Amniotic epithelial cell (primary cell): ENCODE measurements at regions not wholly inside any gene's neighbourhood (a gene's known extent, or its start where the extent isn't known, plus 50 kb on each side); places are given as distances from the start of the nearest gene placed in this dataset.
"Not testable (repeated sequence)": the region's sequence is repeated elsewhere in the genome, so short reads cannot be mapped to it uniquely, and the experiment has no call there.

Experiments
- DNase-seq: peaks from one replicate; pipeline ENCODE4 v3.0.0-alpha.2; 2010; ENCODE audit warnings: low read depth

DNA sequence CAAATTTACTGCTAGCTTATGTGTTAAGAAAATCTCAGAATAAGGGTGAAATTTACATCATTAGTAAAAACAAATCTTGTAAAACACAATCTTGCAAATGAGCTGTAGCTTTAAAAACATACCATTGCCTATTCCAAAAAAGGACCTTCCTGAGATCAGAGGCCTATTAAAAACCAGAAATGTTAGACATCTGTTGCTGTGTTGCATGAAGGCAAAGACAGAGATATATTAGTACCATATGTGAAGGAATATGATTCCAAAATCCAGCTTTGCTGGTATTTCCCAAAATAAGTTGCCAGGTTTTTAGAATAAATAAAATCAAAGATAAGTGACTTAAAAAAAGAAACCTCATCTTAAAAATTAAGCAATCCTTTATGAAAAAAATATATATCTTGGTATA is 504.1 kb upstream of the CDIN1 start:
- no peak for DNase-seq

DNA sequence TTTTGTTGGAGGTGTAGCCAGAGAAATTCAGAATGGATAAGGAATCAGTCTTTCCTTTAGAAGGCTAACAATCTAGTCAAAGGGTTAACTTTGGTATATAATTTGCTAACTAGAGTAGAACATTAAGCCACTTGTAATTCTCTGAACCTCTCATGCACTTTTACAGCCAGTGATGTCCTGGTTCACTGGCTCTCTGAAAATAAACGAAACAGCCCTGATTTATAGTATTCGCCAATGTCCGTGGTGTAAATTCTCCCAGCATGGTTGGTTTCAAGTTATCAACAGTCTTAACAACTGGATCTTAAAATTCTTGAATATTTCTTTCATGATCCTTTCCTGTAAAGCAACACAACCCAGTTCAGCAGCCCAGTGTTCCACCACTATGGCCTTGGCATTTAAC is 500.4 kb upstream of the CDIN1 start:
- no peak for DNase-seq

DNA sequence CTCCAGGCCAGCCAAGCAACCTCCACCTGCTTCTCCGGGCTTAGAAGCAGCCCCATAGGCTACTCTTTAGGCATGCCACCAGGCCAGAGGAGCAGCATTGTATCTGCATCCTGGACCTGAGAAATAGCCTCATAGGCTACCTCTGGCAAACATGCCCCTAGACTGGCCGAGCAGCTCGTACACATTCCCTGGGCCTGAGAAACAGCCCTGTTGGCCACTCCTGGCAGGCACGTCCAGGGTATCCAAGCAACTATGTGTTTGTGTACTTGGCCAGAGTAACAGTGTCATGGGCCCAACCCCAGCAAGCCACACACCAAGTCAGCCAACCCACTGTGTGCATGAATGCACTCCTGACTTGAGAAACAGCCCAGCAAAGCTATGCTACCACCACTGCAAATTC is 498.7 kb upstream of the CDIN1 start:
- no peak for DNase-seq

DNA sequence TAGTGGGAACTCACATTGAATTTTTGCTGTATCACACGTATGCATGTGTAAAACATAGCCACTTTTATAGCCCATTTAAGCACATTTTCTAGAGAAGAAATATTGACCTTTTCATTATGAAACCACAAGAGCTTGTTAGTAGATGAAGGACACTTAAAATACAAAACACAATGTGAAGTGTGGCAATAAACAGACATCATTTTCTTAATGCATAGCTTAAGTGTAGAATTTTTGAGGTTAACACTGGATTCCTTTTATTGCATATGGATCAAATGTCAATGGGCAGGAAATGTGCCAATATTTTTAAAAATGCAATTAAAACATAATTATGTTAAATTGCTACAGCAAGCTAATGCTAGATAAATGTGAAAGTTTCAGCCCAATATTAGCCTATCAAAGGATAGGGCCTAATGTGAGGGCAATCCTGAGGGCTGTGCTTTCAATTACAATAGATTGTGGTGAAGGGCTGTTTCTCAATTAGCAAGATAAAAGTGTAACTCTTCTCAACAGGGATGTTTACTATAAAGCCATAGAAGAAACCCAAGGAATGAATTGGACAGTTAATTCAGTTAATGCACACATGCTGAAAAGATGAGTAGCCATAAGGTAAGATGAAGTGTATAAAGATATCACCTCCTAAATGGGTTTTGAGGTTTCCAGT is 489.0 kb upstream of the CDIN1 start:
- no peak for DNase-seq

DNA sequence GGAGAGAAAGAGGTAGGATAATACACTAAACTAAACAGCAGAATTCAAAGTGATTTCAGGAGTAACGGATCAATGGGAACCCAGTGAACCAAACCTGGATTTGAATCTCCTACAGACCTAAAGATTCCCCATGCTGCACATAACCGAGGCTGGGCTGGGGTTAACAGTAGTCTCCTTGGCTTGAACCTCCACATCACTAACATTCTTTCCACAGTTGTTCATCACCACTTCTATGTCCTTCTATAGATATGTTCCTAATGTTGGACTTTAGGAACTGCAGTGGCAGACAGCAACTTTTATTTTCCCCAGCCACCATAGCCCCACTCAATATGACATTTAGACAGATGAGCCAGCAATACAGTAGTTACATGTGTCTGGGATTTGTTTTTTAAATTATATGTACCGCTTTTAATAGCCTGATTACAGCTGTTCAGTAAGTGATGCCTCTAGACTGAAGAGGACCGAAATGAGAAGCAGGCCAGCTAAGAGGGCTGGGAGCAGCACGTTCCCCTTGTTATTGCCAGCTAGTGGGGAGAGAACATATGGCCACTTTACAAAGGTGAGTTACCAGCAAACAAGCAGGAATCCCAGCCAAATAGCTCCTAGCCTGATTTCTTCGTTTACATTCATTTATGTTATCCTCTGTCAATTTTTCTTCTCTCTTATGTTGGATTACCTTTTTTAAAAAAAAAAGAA is 472.6 kb upstream of the CDIN1 start:
- DNase-seq: peak; percentile 26

DNA sequence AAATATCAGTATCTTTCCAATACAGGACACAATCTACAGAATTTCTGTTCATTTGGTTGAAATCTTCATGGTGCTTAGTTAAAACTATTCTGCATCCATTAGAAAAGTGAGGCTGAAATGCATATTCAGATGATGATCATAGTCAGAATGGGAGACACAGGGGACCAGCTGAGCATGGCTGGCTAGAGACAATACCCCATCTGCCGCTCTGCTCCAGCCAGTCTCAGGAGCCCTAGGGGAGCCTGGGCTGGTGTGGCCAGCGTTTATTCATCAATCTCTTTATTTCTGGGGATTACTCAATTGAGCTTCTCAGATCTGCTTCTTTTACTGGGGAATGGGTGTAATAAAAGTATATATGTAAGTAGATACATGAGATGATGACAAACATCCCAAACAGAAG is 470.9 kb upstream of the CDIN1 start:
- DNase-seq: no peak

DNA sequence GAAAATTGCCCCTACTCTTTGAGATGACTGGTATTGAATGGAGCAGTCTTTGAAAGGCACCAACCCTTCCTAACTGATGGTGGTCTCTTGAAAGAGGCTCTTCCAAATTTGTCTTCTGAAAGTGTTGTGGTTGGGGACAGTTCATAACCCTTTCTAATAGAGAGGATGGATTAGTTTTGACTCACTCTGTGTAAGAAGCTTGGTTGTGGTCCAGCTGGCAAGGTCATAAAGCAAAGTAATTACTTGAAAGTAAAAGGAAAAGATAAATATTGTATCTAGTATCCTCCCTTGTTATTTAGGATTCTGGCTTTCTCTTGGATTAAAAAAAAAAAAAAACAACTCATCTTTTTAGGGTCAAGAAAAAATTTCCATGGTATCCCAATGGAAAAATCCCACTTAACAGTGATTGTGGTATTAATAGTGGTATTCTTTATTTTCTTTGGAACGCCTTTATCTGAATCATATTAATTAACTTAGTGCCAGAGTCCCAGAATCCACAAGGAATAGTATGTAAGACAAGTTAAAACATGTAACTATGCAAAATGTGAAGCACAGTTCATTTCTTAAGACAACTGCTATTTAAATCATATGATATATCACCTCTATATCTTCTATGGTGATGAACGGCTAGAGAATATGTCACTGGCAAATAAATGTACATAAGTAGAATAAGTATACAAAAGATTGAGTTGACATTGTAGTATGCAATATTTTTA is 469.3 kb upstream of the CDIN1 start:
- DNase-seq: peak; percentile 48

DNA sequence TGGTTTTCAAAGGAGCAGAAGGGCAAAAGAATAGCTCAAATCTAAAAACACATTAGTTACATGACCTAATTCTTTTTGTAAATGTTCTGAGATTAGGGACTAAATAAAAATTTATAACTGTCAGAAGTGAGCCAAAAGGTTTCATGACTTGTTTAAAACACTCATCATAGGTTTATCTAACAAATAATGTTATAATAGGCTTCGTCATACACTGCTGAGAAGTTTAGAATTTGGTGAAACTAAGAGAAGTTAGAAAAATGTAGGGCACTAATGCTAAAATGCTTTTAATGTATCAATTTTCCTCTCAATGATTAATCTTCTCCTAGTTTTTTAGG is 468.8 kb upstream of the CDIN1 start:
- DNase-seq: peak; percentile 31

DNA sequence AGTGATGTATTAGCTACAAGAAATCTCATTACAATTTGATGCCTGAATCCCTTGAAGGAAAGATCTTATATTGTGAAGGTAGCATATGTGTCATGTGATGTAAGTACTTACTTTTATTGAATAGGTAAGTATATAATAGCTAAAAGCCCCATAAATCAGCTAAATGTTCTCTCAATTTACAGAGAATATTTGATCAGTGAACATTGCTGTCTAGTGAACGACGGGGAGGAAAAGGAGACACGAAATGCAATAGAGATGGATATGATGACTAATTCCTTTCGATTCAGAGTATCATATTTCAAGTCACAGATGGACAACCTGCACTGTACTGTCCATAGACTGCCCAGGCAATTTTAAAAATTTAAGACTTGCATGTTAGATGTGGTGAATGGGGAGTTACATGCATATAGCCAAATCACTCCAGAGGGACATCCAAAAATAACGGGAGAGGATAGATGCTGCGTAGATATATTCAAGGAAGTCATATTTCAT is 462.1 kb upstream of the CDIN1 start:
- no peak for DNase-seq

DNA sequence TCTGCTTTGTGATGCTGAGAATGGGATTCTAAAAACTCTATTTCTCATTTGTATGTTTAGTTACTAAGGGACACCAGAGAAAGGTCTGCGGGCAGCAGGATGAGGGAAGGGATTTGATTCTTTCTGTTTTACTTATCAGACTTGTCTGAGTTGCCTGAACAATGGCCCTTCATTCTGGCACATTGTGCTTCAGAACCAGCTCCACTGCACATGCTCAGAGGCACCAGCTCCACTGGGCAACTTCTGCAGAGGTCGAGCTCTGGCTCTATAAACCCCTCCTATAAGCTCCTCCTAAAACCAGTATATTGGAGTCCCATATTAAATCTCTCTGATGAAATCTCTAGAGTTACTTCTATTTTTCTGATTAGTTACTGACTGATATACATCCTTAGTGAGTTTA is 453.2 kb upstream of the CDIN1 start:
- no peak for DNase-seq

DNA sequence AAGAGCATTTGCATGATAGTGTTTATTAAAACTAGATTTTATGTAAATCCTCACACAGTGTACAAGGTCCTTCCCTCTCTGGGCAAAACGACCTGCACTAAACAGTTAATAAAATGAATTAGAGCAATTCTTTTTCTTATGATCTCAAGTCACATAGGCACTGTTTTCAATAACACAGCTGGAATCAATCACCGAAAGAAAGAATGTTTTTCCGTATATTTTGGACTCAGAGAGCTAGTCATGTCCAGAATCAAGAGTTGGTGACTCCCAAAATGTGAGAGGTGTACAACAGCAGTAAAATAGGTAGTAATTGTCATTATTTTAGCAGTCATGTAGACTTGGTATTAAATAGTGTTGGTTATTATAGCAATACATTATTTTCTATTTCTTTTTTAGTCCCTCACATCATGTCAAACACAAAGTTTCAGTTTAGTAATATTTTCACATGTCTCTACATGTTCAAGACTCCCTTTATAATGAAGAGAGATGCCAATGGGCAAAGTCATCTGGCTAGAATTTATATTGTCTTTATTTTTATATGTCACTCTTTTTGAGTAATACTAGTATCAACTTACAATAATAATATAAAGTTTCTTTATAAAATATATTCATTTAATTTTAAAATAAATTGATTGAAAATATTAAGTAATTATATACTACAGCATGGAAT is 448.6 kb upstream of the CDIN1 start:
- DNase-seq: no peak

DNA sequence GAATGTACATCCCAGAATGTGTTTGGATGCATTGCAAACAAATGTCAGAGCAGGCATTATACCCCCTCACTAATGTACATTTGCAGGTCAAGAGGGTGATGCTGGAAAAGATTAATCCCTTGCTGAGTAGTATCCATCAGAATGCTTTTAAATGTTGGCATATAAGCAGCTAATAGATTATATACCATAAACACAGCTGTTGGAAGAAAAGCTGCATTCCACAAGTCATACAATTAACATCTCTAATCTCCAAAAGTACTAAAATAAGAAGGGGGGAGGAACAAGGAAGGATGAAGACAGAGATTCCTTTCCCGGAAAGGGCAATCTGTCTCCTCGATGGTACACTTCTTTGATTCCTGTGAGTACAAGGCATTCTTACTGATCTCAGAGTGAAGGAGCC is 445.7 kb upstream of the CDIN1 start:
- DNase-seq: peak; percentile 20

DNA sequence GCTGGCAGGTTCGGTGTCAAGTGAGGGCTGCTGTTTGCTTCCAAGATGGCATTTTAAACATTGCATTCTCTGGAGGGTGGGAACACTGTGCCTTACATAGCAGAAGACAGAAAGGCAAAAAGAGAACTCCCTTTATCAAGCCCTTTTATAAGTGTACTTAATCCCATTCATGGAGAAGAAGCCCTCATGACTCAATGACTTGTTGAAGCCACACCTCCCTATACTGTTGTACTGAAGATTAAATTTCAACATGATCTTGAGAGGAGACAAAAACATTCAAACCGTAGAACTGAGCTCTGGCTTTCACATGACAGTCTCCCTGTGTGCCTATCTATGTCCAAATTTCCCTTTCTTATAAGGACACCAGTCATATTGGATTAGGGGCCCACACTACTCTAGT is 443.4 kb upstream of the CDIN1 start:
- no peak for DNase-seq

DNA sequence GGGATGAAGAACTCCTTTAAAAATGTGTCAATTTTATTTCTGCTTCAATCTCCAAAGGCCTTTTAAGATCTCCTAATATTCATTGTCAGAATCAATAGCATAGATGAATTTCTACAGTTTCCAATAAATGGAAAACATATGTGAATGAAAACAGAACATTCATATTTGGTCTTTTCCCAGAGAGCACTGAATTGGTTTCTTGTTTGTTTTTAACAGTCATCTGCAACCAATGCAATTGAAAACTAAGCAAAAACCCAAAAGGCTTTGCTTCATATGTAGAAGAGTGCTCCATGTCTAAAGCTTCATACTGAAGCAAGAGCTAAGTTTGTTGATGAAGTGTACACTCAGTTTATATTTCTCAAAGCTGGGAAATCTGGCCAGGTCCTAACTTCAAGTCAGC is 426.5 kb upstream of the CDIN1 start:
- no peak for DNase-seq

DNA sequence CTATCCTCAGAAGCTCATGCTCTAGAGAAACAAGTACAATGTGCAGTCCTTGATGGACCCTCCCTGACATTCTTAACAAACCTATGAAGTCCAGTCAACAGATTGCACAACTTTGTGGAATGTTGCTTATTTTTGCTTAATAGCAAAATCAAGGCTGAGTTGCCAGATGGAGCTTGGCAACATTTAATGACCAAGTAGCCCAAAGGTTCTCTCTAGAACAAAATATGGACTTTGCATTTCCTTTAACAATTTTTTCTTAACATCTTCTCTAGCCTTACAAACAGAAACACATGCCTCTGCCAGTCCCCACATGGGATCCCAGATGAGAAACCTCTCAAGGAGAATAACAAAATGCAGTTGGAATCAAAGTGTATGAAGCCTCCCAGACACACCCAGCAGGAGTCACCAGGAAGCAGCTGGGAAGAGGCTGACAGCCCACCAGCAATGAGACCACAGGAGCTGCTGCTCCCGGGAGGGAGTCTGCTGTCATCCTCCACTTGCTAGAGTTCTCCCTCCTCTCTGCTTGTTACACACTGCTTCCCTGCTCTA is 422.5 kb upstream of the CDIN1 start:
- peak; percentile 93 for DNase-seq

DNA sequence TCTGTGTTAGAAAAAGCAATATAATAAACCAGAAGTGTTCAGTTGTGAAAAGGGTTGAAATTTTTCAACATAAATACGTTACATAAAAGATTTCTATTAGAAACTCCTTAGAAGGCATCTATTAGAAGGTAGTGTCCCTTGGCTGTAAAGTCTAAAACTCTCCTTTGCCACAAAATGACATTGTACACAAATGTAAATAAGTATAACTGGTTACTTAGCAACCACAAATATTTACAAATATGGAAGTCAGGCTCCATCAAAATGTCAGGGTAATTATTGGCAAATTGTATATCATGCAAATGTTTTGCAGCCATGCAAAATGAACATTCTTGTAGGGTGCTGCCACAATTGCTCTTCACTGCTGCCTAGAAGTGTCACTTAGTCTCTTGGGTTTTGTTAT is 419.1 kb upstream of the CDIN1 start:
- DNase-seq: no peak

DNA sequence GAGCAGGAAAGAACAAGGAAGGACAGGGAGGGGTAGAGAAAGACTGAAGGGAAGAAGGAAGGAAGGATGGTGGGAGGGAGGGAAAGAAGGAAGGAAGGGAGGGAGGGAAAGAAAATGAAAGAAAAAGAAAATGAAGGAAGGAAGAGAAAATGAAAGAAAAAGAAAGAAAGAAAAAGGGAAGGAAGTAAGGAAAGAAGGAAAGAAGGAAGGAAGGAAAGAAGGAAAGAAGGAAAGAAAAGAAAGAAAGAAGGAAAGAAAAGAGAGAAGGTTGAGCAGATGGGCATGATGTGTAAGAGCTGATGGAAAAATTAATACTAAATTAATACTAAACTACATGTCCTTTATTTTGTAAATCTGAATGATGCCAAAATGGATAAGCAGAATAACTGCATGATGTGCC is 418.3 kb upstream of the CDIN1 start:
- DNase-seq: no peak

DNA sequence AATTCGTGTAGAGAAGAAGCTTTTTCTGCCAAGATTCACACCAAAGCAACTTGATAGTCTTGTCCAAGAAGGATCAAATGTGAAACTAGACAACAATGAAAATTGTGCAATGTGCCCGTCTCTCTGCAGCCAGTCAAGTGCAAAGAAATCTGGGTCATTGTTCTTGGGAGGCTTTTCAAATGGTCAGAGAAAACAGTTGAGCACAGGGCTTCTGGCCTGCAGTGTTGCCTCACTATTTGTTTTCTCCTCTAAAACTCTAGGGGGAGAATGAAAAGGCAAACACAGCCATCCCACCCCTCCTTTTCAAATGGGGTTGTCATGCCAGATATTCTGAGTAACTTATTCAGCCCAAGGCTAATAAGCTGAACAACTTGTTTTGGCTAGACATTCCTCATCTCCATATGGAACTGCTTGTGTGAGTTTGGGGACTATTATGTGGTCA is 417.6 kb upstream of the CDIN1 start:
- peak; percentile 71 for DNase-seq

DNA sequence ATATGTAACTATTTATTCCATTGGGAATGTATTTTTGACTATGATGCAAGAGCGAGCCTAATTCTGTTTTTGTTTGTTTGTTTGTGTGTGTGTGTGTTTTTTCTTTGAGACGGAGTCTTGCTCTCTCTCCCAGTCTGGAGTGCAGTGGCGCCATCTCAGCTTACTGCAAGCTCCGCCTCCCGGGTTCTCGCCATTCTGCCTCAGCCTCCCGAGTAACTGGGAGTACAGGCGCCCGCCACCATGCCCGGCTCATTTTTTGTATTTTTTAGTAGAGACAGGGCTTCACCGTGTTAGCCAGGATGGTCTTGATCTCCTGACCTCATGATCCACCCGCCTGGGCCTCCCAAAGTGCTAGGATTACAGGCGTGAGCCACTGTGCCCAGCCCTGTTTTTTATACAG is 415.4 kb upstream of the CDIN1 start:
- DNase-seq: not testable (repeated sequence)

DNA sequence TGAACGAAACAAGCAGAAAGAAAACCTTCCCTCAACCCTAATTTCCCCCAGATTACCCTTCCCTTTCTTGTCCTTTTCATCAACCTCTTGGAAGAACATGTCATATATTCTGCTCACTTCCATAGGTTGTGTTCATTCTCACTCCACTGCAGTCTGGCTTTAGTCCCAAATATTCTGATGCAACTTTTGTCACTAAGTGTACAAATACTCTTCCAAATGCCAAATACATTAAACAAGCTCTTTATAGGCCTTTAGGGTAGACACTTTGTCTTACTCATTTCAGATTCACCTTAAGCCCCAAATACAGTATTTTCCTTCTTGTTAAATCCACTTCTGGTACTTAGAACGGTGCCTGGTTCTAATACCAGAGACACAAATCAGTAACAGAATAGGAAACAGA is 406.5 kb upstream of the CDIN1 start:
- no peak for DNase-seq

DNA sequence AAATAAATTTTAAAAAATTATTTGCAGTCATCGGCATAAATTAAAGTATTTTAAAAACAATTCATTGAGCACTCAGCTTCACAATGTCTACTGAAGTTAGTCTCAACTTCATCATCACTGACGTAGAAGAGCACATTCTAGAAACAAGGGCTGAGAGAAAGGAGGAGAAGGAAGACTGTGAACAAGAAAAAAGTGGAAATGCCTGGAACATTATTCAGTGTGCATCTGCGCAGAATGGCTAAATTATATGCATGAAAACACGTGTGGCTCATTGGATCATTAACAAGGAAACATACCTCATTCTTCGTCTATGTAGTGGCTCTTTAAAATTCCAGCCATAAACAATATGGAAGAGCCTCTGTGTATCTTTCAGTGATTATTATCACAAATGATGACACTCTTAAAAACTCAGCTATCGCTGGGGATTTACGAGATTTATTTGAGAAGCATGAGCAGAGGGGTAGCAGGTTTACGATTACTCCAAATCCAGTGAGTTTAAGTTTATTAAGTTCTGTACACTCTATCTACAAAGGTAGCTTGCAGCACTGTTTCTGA is 404.2 kb upstream of the CDIN1 start:
- no peak for DNase-seq

DNA sequence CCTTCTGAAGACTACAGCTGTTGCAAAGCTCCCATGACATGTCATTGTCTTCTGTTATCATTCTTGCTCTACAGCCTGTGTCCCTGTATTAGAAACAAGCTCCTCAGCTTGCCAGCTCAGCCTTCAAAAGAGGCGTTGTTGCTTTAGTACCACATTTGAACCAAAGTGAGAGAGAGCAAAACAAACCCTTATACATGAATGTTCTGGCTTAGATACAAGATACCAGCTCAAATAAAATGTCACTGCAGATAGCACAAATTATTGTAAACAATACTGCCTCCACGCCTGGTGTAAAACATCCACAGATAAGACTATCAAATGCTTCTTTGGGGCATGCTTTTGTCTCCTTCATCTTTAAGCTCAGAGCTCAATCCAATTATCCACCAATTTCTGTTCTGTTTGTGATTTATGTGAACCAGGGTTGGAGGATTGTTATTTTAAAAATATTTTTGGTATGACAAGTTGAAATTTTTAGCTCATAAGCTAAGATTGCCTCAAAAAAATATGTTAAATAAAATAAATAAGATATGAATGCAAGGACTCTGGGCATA is 403.6 kb upstream of the CDIN1 start:
- no peak for DNase-seq
